ENCODE measurements at regions not wholly inside any gene's neighbourhood (a gene's known extent, or its start where the extent isn't known, plus 50 kb on each side); places are given as distances from the start of the nearest gene placed in this dataset.

DNA sequence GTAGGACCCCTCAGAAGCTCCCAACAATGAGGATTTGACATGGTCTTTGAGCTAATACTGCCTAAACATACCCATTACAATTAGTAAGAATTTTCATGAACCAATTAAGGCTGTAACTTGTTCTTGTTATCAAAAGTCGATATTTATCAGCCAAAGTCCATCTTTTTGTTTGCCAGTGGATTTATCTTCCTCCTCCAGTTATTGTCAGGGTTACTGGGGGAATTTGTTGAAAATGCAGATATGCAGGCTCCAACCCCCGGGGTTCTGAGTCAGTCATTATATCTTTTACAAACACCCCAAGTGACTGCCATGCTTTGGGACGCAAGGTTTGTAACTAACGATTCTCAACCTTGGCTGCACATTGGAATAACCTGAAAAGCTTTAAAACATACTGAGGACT is 338.8 kb upstream of the PPARGC1A start:
- WGBS, 3 donors, result 74 to 81% (median 74%) methylated on average over 4 of the region's 4 CpGs
- intact Hi-C loops (cut with DNase I), result no loop called here
- H3K4me3 ChIP-seq, result no peak overlapping the region

DNA sequence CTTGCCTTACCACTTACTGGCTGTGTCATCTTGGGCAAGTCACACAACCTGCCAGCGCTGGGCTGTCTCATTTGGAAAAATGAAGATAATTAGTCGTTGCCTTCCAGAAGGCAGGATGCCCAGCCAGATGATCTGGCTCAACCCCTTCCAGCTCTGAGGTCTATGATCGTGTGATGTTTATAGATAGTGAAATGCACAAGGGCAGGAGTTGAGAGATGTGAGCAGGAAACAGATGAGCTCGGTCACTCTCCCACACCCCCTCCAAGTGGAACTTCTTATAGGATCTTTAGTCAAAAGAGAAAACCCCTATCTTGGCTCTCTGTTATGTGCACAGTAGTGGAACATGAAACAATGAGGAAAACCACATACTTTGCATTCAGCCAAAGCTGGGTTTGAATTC is 336.8 kb upstream of the PPARGC1A start:
- H3K36me3 ChIP-seq, result no peaks in the 10 kb centered on the region
- no peaks in the 10 kb centered on the region for H3K27me3 ChIP-seq
- 21 to 33% (median 28%) methylated on average over 4 of the region's 4 CpGs for WGBS, 3 donors
- no peaks in the 10 kb centered on the region for H3K9me3 ChIP-seq
- no peaks in the 10 kb centered on the region for H3K4me1 ChIP-seq (ENCODE audit: insufficient read depth)
- TF ChIP-seq POLR2A (IDR thresholded peaks at IDR 0.05), result no peak
- intact Hi-C loops (cut with DNase I), result no loop called here
- H3K4me3 ChIP-seq, result no peak overlapping the region
- no peak for DNase-seq
- no peak overlapping the region for H3K27ac ChIP-seq

More for the DNA sequence above, 338.8 kb upstream of the PPARGC1A start:
- H3K36me3 ChIP-seq, result no peaks in the 10 kb centered on the region
- no peaks in the 10 kb centered on the region for H3K4me1 ChIP-seq (ENCODE audit: insufficient read depth)
- no peaks in the 10 kb centered on the region for H3K9me3 ChIP-seq
- no peak for TF ChIP-seq POLR2A (IDR thresholded peaks at IDR 0.05)
- TF ChIP-seq, protein P1, sequence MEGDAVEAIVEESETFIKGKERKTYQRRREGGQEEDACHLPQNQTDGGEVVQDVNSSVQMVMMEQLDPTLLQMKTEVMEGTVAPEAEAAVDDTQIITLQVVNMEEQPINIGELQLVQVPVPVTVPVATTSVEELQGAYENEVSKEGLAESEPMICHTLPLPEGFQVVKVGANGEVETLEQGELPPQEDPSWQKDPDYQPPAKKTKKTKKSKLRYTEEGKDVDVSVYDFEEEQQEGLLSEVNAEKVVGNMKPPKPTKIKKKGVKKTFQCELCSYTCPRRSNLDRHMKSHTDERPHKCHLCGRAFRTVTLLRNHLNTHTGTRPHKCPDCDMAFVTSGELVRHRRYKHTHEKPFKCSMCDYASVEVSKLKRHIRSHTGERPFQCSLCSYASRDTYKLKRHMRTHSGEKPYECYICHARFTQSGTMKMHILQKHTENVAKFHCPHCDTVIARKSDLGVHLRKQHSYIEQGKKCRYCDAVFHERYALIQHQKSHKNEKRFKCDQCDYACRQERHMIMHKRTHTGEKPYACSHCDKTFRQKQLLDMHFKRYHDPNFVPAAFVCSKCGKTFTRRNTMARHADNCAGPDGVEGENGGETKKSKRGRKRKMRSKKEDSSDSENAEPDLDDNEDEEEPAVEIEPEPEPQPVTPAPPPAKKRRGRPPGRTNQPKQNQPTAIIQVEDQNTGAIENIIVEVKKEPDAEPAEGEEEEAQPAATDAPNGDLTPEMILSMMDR (IDR thresholded peaks at IDR 0.05), result no peak
- no peak for TF ChIP-seq EP300 (IDR thresholded peaks at IDR 0.05)
- H3K27me3 ChIP-seq, result no peaks in the 10 kb centered on the region
- no peak for DNase-seq
- H3K27ac ChIP-seq, result no peak overlapping the region

DNA sequence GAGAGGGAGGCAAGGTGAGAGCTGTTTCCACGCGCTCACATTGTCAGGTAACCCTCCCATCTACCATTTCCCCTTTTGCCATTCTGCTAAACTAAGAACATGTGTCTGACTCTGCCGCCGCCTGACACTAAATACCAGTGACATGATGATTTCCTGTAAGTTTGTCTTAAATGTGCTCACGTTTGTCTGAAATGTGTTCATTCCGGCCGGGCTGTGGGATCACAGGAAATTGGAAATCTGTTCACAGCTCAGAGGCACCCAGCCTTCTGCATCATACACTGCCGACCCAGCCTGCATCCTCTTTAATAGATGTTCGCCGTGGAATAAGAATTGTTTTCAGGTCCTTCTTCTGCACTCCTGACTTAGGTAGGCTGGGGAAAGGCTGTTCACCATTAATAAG is 336.2 kb upstream of the PPARGC1A start:
- Histone ChIP-seq H3K36me3 (no peaks in the 10 kb centered on the region), H3K4me3 (no peak overlapping the region), H3K27me3 (no peaks in the 10 kb centered on the region), H3K9me3 (no peaks in the 10 kb centered on the region), H3K27ac (no peak overlapping the region), H3K4me1 (ENCODE audit: insufficient read depth) (no peaks in the 10 kb centered on the region)
- no peak for DNase-seq
- TF ChIP-seq EP300 (IDR thresholded peaks at IDR 0.05), result no peak
- TF ChIP-seq, protein P1 (IDR thresholded peaks at IDR 0.05), result no peak
- no peak for TF ChIP-seq POLR2A (IDR thresholded peaks at IDR 0.05)
- intact Hi-C loops (cut with DNase I), result no loop called here
- WGBS, 3 donors, result 36 to 51% (median 37%) methylated on average over 10 of the region's 10 CpGs

GRCh38 chr4:24224446-24224845 is 334.6 kb upstream of the PPARGC1A start:
- intact Hi-C loops (cut with DNase I), result no loop called here

GRCh38 chr4:24219209-24219608 is 329.4 kb upstream of the PPARGC1A start:
- Histone ChIP-seq H3K4me1 (ENCODE audit: insufficient read depth) (no peaks in the 10 kb centered on the region), H3K9me3 (no peaks in the 10 kb centered on the region), H3K36me3 (no peaks in the 10 kb centered on the region), H3K4me3 (no peak overlapping the region), H3K27me3 (no peaks in the 10 kb centered on the region), H3K27ac (no peak overlapping the region)
- TF ChIP-seq, protein P1 (IDR thresholded peaks at IDR 0.05), result no peak
- no peak for TF ChIP-seq EP300 (IDR thresholded peaks at IDR 0.05)
- intact Hi-C loops (cut with DNase I), result no loop called here
- WGBS, 3 donors, result 66 to 77% (median 71%) methylated on average over 8 of the region's 8 CpGs
- no peak for DNase-seq

More at GRCh38 chr4:24224446-24224845, 334.6 kb upstream of the PPARGC1A start:
- no peak for DNase-seq
- Histone ChIP-seq H3K27ac (no peak overlapping the region), H3K27me3 (no peaks in the 10 kb centered on the region), H3K4me1 (ENCODE audit: insufficient read depth) (no peaks in the 10 kb centered on the region), H3K9me3 (no peaks in the 10 kb centered on the region), H3K4me3 (no peak overlapping the region), H3K36me3 (no peaks in the 10 kb centered on the region)
- TF ChIP-seq, protein P1 (IDR thresholded peaks at IDR 0.05), result no peak
- TF ChIP-seq POLR2A (IDR thresholded peaks at IDR 0.05), result no peak
- TF ChIP-seq EP300 (IDR thresholded peaks at IDR 0.05), result no peak
- WGBS, 3 donors, result 84 to 86% (median 85%) methylated on average over 4 of the region's 4 CpGs

Data from ovary (tissue), 7 donors.